GM12878 (cell line): ENCODE measurements at regions not wholly inside any gene's neighbourhood (a gene's known extent, or its start where the extent isn't known, plus 50 kb on each side); places are given as distances from the start of the nearest gene placed in this dataset.

Source experiments
- ATAC-seq: fragments of 200-7000 bp; cut with Tn5 transposase; 3 replicates; pipeline ENCODE4 v1.9.1; 2020; ENCODE audit warnings: mild to moderate bottlenecking, moderate library complexity
- BruUV-seq: library from RNA; stranded (reverse); fragments of 400-500 nt; replicated peaks from 2 replicates; lab custom pipeline; 2021; lab: Mats Ljungman, UMichigan
- CTCF ChIA-PET: fragments of 300-600 bp; sonication (Branson Sonifier 250); formaldehyde crosslinking; extraction: SDS; loops from one replicate; lab custom pipeline; 2021; ENCODE audit warnings: inconsistent platforms; lab: Yijun Ruan, JAX
- POLR2A ChIA-PET: fragments of 350-600 bp; formaldehyde crosslinking; extraction: SDS; loops from one replicate; lab custom pipeline; 2021; ENCODE audit warnings: inconsistent platforms; lab: Charles Lee
- RAD21 ChIA-PET: fragments of 300-600 bp; sonication (Branson Sonifier 250); formaldehyde crosslinking; loops from one replicate; lab custom pipeline; 2023; ENCODE audit warnings: antibody characterized with exemption; ENCODE audit not compliant: unreplicated experiment; lab: Charles Lee
- SMC1A ChIA-PET: fragments of 300-600 bp; sonication (Branson Sonifier 250); formaldehyde crosslinking; loops from one replicate; lab custom pipeline; 2023; ENCODE audit not compliant: unreplicated experiment, uncharacterized antibody; lab: Charles Lee
- DNase-seq: peaks from one replicate; pipeline ENCODE4 v3.0.0-alpha.2; 2011; ENCODE audit warnings: low read depth, low spot score
- FAIRE-seq: peaks from 3 replicates; lab custom pipeline; 2011; peaks lifted over from hg19 to GRCh38; lab: Jason Lieb, UNC
- H2AFZ ChIP-seq: 2 replicates; pipeline ENCODE4 v1.6.0; 2011; ENCODE audit warnings: low read depth, low read length, control low read depth; ENCODE audit not compliant: control insufficient read depth
- H3K27ac ChIP-seq: 2 replicates; pipeline ENCODE4 v1.5.1; 2011; ENCODE audit warnings: control low read depth; ENCODE audit not compliant: control insufficient read depth, insufficient read depth
- H3K27me3 ChIP-seq, 2 experiments: replicated peaks in 1 of 2; 2 replicates each; pipeline versions ENCODE4 v1.6.0 to v1.6.1; 2011; ENCODE audit warnings: low read length in 1 of 2; ENCODE audit not compliant: control insufficient read depth in 2 of 2, insufficient read depth in 2 of 2
- H3K36me3 ChIP-seq, 2 experiments: 2 replicates each; pipeline ENCODE4 v1.5.1; 2011; ENCODE audit warnings: low read length in 1 of 2; ENCODE audit not compliant: control insufficient read depth in 2 of 2, insufficient read depth in 2 of 2
- H3K4me1 ChIP-seq: 2 replicates; pipeline ENCODE4 v1.6.1; 2011; ENCODE audit warnings: mild to moderate bottlenecking, low read length, moderate library complexity, mixed read lengths; ENCODE audit not compliant: control insufficient read depth, insufficient read depth
- H3K4me2 ChIP-seq: 2 replicates; pipeline ENCODE4 v1.6.0; 2011; ENCODE audit warnings: control low read depth; ENCODE audit not compliant: control insufficient read depth, insufficient read depth
- H3K4me3 ChIP-seq: fragments of 200-600 bp; sonication (generic); 2 replicates; pipeline ENCODE4 v1.5.1; 2016
- H3K79me2 ChIP-seq: 2 replicates; pipeline ENCODE4 v1.6.0; 2011; ENCODE audit warnings: low read length; ENCODE audit not compliant: control insufficient read depth, insufficient read depth
- H3K9ac ChIP-seq: 2 replicates; pipeline ENCODE4 v1.8.0; 2011; ENCODE audit warnings: low read length, control low read depth, mixed read lengths; ENCODE audit not compliant: control insufficient read depth, insufficient read depth
- H3K9me3 ChIP-seq: replicated peaks from 3 replicates; pipeline ENCODE4 v1.5.1; 2011; ENCODE audit warnings: mild to moderate bottlenecking, low read length; ENCODE audit not compliant: control insufficient read depth, insufficient read depth
- H4K20me1 ChIP-seq: 2 replicates; pipeline ENCODE4 v1.6.0; 2011; ENCODE audit not compliant: control insufficient read depth, insufficient read depth
- ATF2 ChIP-seq: IDR thresholded peaks from 2 replicates; pipeline ENCODE4 v1.6.1; 2012; ENCODE audit warnings: low read length, inconsistent platforms
- BRCA1 ChIP-seq: IDR thresholded peaks from 2 replicates; pipeline ENCODE4 v1.6.1; 2011; ENCODE audit warnings: low read depth, low read length, improper control_type of control experiment
- DPF2 ChIP-seq: fragments of 450-650 bp; IDR thresholded peaks from 2 replicates; pipeline ENCODE4 v1.6.1; 2017; ENCODE audit warnings: mild to moderate bottlenecking
- E2F8 ChIP-seq: fragments of 450-650 bp; IDR thresholded peaks from 2 replicates; pipeline ENCODE4 v1.6.1; 2018; ENCODE audit warnings: mild to moderate bottlenecking, low read depth, moderate library complexity; ENCODE audit not compliant: partially characterized antibody
- ELK1 ChIP-seq: IDR thresholded peaks from 2 replicates; pipeline ENCODE4 v1.6.1; 2012; ENCODE audit warnings: low read depth, low read length, improper control_type of control experiment
- FOS ChIP-seq: IDR thresholded peaks from 3 replicates; pipeline ENCODE4 v1.6.1; 2011; ENCODE audit warnings: borderline replicate concordance; ENCODE audit not compliant: insufficient read length; ENCODE audit errors: extremely low read depth
- MAX ChIP-seq: IDR thresholded peaks from 2 replicates; pipeline ENCODE4 v1.6.1; 2012; ENCODE audit warnings: low read depth, low read length, improper control_type of control experiment
- MYC ChIP-seq: IDR thresholded peaks from 2 replicates; pipeline ENCODE4 v1.6.1; 2011; ENCODE audit warnings: mild to moderate bottlenecking, low read length, moderate library complexity, inconsistent platforms; ENCODE audit not compliant: insufficient read depth, insufficient replicate concordance, insufficient read length, severe bottlenecking
- NFYA ChIP-seq: IDR thresholded peaks from 2 replicates; pipeline ENCODE4 v1.6.1; 2011; ENCODE audit warnings: low read depth, mild to moderate bottlenecking, low read length, improper control_type of control experiment, borderline replicate concordance
- NFYB ChIP-seq: IDR thresholded peaks from 2 replicates; pipeline ENCODE4 v1.6.1; 2011; ENCODE audit warnings: low read depth, mild to moderate bottlenecking, low read length, improper control_type of control experiment, moderate library complexity; ENCODE audit not compliant: insufficient read depth
- NR2F1 ChIP-seq: fragments of 450-650 bp; conservative IDR thresholded peaks from 2 replicates; pipeline ENCODE4 v1.6.1; 2017; ENCODE audit warnings: mild to moderate bottlenecking
- SIX5 ChIP-seq: IDR thresholded peaks from 2 replicates; pipeline ENCODE4 v1.6.1; 2011; ENCODE audit warnings: mild to moderate bottlenecking, low read depth, low read length, moderate library complexity; ENCODE audit not compliant: severe bottlenecking
- SPI1 ChIP-seq: IDR thresholded peaks from 2 replicates; pipeline ENCODE4 v1.6.1; 2011; ENCODE audit warnings: low read depth, mild to moderate bottlenecking, low read length, moderate library complexity, borderline replicate concordance; ENCODE audit not compliant: insufficient read depth
- SREBF2 ChIP-seq: IDR thresholded peaks from 2 replicates; pipeline ENCODE4 v1.6.1; 2012; ENCODE audit warnings: mild to moderate bottlenecking, low read length
- YBX1 ChIP-seq: fragments of 450-650 bp; IDR thresholded peaks from 2 replicates; pipeline ENCODE4 v1.6.1; 2016; ENCODE audit warnings: antibody characterized with exemption
- YY1 ChIP-seq: IDR thresholded peaks from 2 replicates; pipeline ENCODE4 v1.6.1; 2011; ENCODE audit warnings: low read depth, mild to moderate bottlenecking, low read length
- ZNF384 ChIP-seq: IDR thresholded peaks from 2 replicates; pipeline ENCODE4 v1.6.1; 2012; ENCODE audit warnings: low read depth, mild to moderate bottlenecking, low read length, improper control_type of control experiment, borderline replicate concordance
- WGBS: methylation state at CpG from one replicate; pipeline ENCODE4 v1.1.6; 2016; ENCODE audit warnings: low lambda C conversion rate; ENCODE audit not compliant: insufficient replicate concordance, insufficient coverage; ENCODE audit errors: missing lambda C conversion rate; 5-methylcytosine and 5-hydroxymethylcytosine counted together
- in situ Hi-C: fragments of 300-500 bp; cut with MboI; formaldehyde crosslinking; loops from 9 replicates; pipeline ENCODE4 v1.14.3; 2018; ENCODE audit warnings: mixed read lengths
- intact Hi-C: fragments of 100-400 bp; cut with micrococcal nuclease; formaldehyde crosslinking; loops from one replicate; pipeline ENCODE4 v1.14.2; 2022; ENCODE audit not compliant: unreplicated experiment

- in situ Hi-C loops (no loop called here), intact Hi-C loops (no loop called here)
- POLR2A ChIA-PET = no interaction called here
- RAD21 ChIA-PET = no interaction called here
- Histone ChIP-seq H3K9me3 (no peaks in the 10 kb centered on the region), H3K27ac (no peak overlapping the region), H3K9ac (no peak overlapping the region), H4K20me1 (no peaks in the 10 kb centered on the region), H3K79me2 (no peaks in the 10 kb centered on the region), H3K4me1 (no peaks in the 10 kb centered on the region), H3K4me2 (no peak overlapping the region), H2AFZ (no peak overlapping the region), H3K4me3 (no peak overlapping the region), H3K27me3 (peaks cover 1 to 2% of the 10 kb centered on the region in 2 experiments; a peak in 2 of 4 replicates), H3K36me3 (no peaks in the 10 kb centered on the region)
- ATAC-seq (no peak), FAIRE-seq (no peak), DNase-seq (no peak)
- 13% methylated on average over 3 of the region's 3 CpGs for WGBS
- SMC1A ChIA-PET = no interaction called here
- no TSS peak for BruUV-seq
- CTCF ChIA-PET = no interaction called here
- no peak for TF ChIP-seq ZNF384
- TF ChIP-seq SIX5 = no peak
- TF ChIP-seq MYC = no peak
- TF ChIP-seq ELK1 = no peak
- no peak for TF ChIP-seq NFYA
- no peak for TF ChIP-seq DPF2
- no peak for TF ChIP-seq YBX1
- no peak for TF ChIP-seq NFYB
- no peak for TF ChIP-seq E2F8
- TF ChIP-seq YY1 = no peak
- no peak for TF ChIP-seq MAX
- no peak for TF ChIP-seq FOS
- no peak for TF ChIP-seq BRCA1
- TF ChIP-seq SREBF2 = no peak
- no peak for TF ChIP-seq SPI1
- TF ChIP-seq NR2F1 = no peak
- no peak for TF ChIP-seq ATF2
Observed at GRCh38 chr15:52870015-52870414, 79.9 kb upstream of the ONECUT1 start.
